ENCODE measurements at regions not wholly inside any gene's neighbourhood (a gene's known extent, or its start where the extent isn't known, plus 50 kb on each side); places are given as distances from the start of the nearest gene placed in this dataset.

GRCh38 chr12:66910366-66910974 lies 231.6 kb upstream of the GRIP1 start:
- H3K4me3 ChIP-seq (ENCODE audit: control insufficient read depth, low read depth, low read length): no peak overlapping the region
- no peak for DNase-seq (ENCODE audit: low read depth)
- TF ChIP-seq, protein P1, sequence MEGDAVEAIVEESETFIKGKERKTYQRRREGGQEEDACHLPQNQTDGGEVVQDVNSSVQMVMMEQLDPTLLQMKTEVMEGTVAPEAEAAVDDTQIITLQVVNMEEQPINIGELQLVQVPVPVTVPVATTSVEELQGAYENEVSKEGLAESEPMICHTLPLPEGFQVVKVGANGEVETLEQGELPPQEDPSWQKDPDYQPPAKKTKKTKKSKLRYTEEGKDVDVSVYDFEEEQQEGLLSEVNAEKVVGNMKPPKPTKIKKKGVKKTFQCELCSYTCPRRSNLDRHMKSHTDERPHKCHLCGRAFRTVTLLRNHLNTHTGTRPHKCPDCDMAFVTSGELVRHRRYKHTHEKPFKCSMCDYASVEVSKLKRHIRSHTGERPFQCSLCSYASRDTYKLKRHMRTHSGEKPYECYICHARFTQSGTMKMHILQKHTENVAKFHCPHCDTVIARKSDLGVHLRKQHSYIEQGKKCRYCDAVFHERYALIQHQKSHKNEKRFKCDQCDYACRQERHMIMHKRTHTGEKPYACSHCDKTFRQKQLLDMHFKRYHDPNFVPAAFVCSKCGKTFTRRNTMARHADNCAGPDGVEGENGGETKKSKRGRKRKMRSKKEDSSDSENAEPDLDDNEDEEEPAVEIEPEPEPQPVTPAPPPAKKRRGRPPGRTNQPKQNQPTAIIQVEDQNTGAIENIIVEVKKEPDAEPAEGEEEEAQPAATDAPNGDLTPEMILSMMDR (conservative IDR thresholded peaks at IDR 0.05; ENCODE audit: control insufficient read depth, insufficient read depth, low read depth, low read length): no peak

- no peak for DNase-seq (ENCODE audit: low read depth)
- H3K4me3 ChIP-seq (ENCODE audit: control insufficient read depth, low read depth, low read length): no peak overlapping the region
- TF ChIP-seq, protein P1 (conservative IDR thresholded peaks at IDR 0.05; ENCODE audit: control insufficient read depth, insufficient read depth, low read depth, low read length): no peak
Observed at GRCh38 chr12:66915306-66915904, 236.5 kb upstream of the GRIP1 start.

GRCh38 chr12:66916189-66916588 lies 237.3 kb upstream of the GRIP1 start:
- TF ChIP-seq, protein P1 (conservative IDR thresholded peaks at IDR 0.05; ENCODE audit: control insufficient read depth, insufficient read depth, low read depth, low read length): no peak
- H3K4me3 ChIP-seq (ENCODE audit: control insufficient read depth, low read depth, low read length): no peak overlapping the region
- no peak for DNase-seq (ENCODE audit: low read depth)

GRCh38 chr12:66919466-66919865 lies 240.6 kb upstream of the GRIP1 start:
- DNase-seq (ENCODE audit: low read depth): no peak
- TF ChIP-seq, protein P1 (conservative IDR thresholded peaks at IDR 0.05; ENCODE audit: control insufficient read depth, insufficient read depth, low read depth, low read length): no peak
- H3K4me3 ChIP-seq (ENCODE audit: control insufficient read depth, low read depth, low read length): no peak overlapping the region

DNA sequence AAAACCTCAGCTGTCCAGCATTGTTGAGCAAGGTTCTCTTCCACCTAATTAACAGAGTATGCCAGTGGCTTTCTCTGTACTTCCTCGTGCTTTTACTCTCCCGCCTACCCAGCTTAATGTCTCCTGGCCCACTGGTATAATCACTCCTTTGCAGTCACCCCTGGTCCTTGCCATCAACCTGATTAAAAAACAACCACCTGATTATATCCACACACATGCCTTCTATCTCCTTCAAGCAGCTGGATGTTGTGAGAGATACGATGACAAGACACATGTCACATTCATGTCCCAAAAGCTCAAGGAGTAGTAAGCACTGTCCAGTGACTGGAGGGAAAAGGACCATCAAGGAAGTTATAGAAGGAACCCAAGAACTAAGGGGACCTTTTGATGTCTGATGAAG lies 241.3 kb upstream of the GRIP1 start:
- TF ChIP-seq, protein P1 (conservative IDR thresholded peaks at IDR 0.05; ENCODE audit: control insufficient read depth, insufficient read depth, low read depth, low read length): no peak
- H3K4me3 ChIP-seq (ENCODE audit: control insufficient read depth, low read depth, low read length): no peak overlapping the region
- DNase-seq (ENCODE audit: low read depth): no peak

DNA sequence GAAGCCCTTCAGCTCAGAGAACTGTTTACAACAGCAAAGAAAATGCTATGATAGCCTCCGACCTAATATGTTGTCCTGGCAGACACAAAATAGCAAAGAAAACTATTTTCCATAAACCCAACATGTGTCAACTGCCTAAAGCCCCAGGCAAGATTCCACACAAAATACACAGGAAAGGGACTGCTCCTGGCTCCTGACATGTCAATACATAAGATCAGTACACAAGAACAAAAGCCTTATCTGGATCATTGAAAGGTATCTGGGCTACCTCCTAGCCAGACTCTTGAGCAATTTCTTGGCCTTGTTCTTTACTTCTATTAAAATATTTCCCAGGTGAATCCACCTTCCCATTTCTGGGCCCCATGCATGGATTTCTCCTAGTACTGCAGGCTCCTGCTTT lies 242.3 kb upstream of the GRIP1 start:
- no peak overlapping the region for H3K4me3 ChIP-seq (ENCODE audit: control insufficient read depth, low read depth, low read length)
- DNase-seq (ENCODE audit: low read depth): no peak
- TF ChIP-seq, protein P1 (conservative IDR thresholded peaks at IDR 0.05; ENCODE audit: control insufficient read depth, insufficient read depth, low read depth, low read length): no peak

Measured in fibroblast of mammary gland (primary cell).